H1 (cell line): ENCODE measurements at regions not wholly inside any gene's neighbourhood (a gene's known extent, or its start where the extent isn't known, plus 50 kb on each side); places are given as distances from the start of the nearest gene placed in this dataset.

Experiments
- CEBPB ChIP-seq: IDR thresholded peaks from 2 replicates; pipeline ENCODE4 v1.6.1; 2012; ENCODE audit warnings: low read depth, low read length
- EGR1 ChIP-seq: IDR thresholded peaks from 2 replicates; pipeline ENCODE4 v1.6.1; 2011; ENCODE audit warnings: low read depth, low read length, borderline replicate concordance
- SP1 ChIP-seq: IDR thresholded peaks from 2 replicates; pipeline ENCODE4 v1.6.1; 2011; ENCODE audit warnings: low read depth, low read length

- no peak for TF ChIP-seq EGR1
- no peak for TF ChIP-seq CEBPB
- no peak for TF ChIP-seq SP1
Measured at GRCh38 chr4:151530783-151531182, 121.8 kb downstream of the FHIP1A start.
